ENCODE measurements at regions not wholly inside any gene's neighbourhood (a gene's known extent, or its start where the extent isn't known, plus 50 kb on each side); places are given as distances from the start of the nearest gene placed in this dataset.

GRCh38 chr12:46573347-46573658 is 200.7 kb upstream of the SLC38A2 start:
- Mint-ChIP-seq H3K27ac (ENCODE audit: unreplicated experiment) (no peak overlapping the region), H3K4me3 (ENCODE audit: unreplicated experiment) (no peak overlapping the region), H3K4me1 (ENCODE audit: unreplicated experiment) (peaks cover 6% of the 10 kb centered on the region), H3K27me3 (ENCODE audit: unreplicated experiment) (no peaks in the 10 kb centered on the region), H3K36me3 (ENCODE audit: unreplicated experiment) (peaks cover 6% of the 10 kb centered on the region), H3K9me3 (ENCODE audit: unreplicated experiment) (peaks cover 6% of the 10 kb centered on the region)
- TF ChIP-seq CTCF (IDR thresholded peaks at IDR 0.05): no peak
- no peak for DNase-seq (ENCODE audit: extremely low spot score, unreplicated experiment)

GRCh38 chr12:46572644-46573346 is 200.2 kb upstream of the SLC38A2 start:
- Mint-ChIP-seq H3K9me3 (ENCODE audit: unreplicated experiment) (peaks cover 6% of the 10 kb centered on the region), H3K4me1 (ENCODE audit: unreplicated experiment) (peaks cover 6% of the 10 kb centered on the region)

GRCh38 chr12:46571608-46572007 is 199.0 kb upstream of the SLC38A2 start:
- H3K27me3 Mint-ChIP-seq (ENCODE audit: unreplicated experiment): no peaks in the 10 kb centered on the region
- peaks cover 16% of the 10 kb centered on the region for H3K9me3 Mint-ChIP-seq (ENCODE audit: unreplicated experiment)
- H3K36me3 Mint-ChIP-seq (ENCODE audit: unreplicated experiment): peaks cover 22% of the 10 kb centered on the region
- no peak for DNase-seq (ENCODE audit: extremely low spot score, unreplicated experiment)
- TF ChIP-seq CTCF (IDR thresholded peaks at IDR 0.05): no peak
- H3K27ac Mint-ChIP-seq (ENCODE audit: unreplicated experiment): no peak overlapping the region
- H3K4me1 Mint-ChIP-seq (ENCODE audit: unreplicated experiment): peaks cover 6% of the 10 kb centered on the region
- no peak overlapping the region for H3K4me3 Mint-ChIP-seq (ENCODE audit: unreplicated experiment)

More at GRCh38 chr12:46572644-46573346, 200.2 kb upstream of the SLC38A2 start:
- no peak for DNase-seq (ENCODE audit: extremely low spot score, unreplicated experiment)
- Mint-ChIP-seq H3K36me3 (ENCODE audit: unreplicated experiment) (peaks cover 10% of the 10 kb centered on the region), H3K4me3 (ENCODE audit: unreplicated experiment) (no peak overlapping the region), H3K27me3 (ENCODE audit: unreplicated experiment) (no peaks in the 10 kb centered on the region), H3K27ac (ENCODE audit: unreplicated experiment) (no peak overlapping the region)
- TF ChIP-seq CTCF (IDR thresholded peaks at IDR 0.05): no peak

GRCh38 chr12:46569826-46570439 is 197.4 kb upstream of the SLC38A2 start:
- peaks cover 33% of the 10 kb centered on the region for H3K9me3 Mint-ChIP-seq (ENCODE audit: unreplicated experiment)
- no peaks in the 10 kb centered on the region for H3K27me3 Mint-ChIP-seq (ENCODE audit: unreplicated experiment)
- H3K4me1 Mint-ChIP-seq (ENCODE audit: unreplicated experiment): peaks cover 6% of the 10 kb centered on the region
- no peak overlapping the region for H3K4me3 Mint-ChIP-seq (ENCODE audit: unreplicated experiment)
- no peak for DNase-seq (ENCODE audit: extremely low spot score, unreplicated experiment)
- peaks cover 31% of the 10 kb centered on the region for H3K36me3 Mint-ChIP-seq (ENCODE audit: unreplicated experiment)
- no peak for TF ChIP-seq CTCF (IDR thresholded peaks at IDR 0.05)
- H3K27ac Mint-ChIP-seq (ENCODE audit: unreplicated experiment): no peak overlapping the region

GRCh38 chr12:46567667-46568066 is 195.1 kb upstream of the SLC38A2 start:
- H3K36me3 Mint-ChIP-seq (ENCODE audit: unreplicated experiment): peaks cover 37% of the 10 kb centered on the region
- H3K4me3 Mint-ChIP-seq (ENCODE audit: unreplicated experiment): no peak overlapping the region
- no peaks in the 10 kb centered on the region for H3K27me3 Mint-ChIP-seq (ENCODE audit: unreplicated experiment)
- DNase-seq (ENCODE audit: extremely low spot score, unreplicated experiment): no peak
- H3K27ac Mint-ChIP-seq (ENCODE audit: unreplicated experiment): no peak overlapping the region
- H3K9me3 Mint-ChIP-seq (ENCODE audit: unreplicated experiment): peaks cover 40% of the 10 kb centered on the region
- H3K4me1 Mint-ChIP-seq (ENCODE audit: unreplicated experiment): peaks cover 13% of the 10 kb centered on the region
- TF ChIP-seq CTCF (IDR thresholded peaks at IDR 0.05): no peak
